NCI-H1048 (cell line): ENCODE measurements at regions not wholly inside any gene's neighbourhood (a gene's known extent, or its start where the extent isn't known, plus 50 kb on each side); places are given as distances from the start of the nearest gene placed in this dataset.
"Not testable (repeated sequence)": the region's sequence is repeated elsewhere in the genome, so short reads cannot be mapped to it uniquely, and the experiment has no call there.

Source experiments
- DNase-seq: peaks from one replicate; lab custom pipeline; 2025; lab: John Stamatoyannopoulos, UW

- DNase-seq, result no peak
Measured at GRCh38 chr1:233473549-233474204, 140.2 kb upstream of the KCNK1 start.

DNA sequence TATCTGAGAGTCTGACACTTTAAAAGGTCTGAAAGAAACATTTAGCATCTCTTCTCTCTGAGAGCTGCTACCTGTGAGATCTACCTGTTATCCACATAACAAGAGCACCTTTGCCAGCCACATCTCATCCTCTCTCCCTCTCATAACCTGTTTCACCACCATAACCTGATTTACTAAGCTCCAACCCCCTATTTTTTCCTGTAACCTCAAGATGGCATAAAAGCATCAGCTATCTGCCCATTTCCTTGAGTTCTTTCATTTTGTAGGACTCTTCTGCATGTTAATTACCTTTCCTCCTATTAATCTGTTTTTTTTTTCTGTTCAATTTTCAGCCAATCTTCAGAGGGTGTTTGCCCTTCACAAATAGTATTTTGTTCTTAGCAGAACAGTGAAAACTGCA is 136.5 kb upstream of the KCNK1 start:
- DNase-seq, result no peak

GRCh38 chr1:233478611-233479010 is 135.3 kb upstream of the KCNK1 start:
- no peak for DNase-seq

DNA sequence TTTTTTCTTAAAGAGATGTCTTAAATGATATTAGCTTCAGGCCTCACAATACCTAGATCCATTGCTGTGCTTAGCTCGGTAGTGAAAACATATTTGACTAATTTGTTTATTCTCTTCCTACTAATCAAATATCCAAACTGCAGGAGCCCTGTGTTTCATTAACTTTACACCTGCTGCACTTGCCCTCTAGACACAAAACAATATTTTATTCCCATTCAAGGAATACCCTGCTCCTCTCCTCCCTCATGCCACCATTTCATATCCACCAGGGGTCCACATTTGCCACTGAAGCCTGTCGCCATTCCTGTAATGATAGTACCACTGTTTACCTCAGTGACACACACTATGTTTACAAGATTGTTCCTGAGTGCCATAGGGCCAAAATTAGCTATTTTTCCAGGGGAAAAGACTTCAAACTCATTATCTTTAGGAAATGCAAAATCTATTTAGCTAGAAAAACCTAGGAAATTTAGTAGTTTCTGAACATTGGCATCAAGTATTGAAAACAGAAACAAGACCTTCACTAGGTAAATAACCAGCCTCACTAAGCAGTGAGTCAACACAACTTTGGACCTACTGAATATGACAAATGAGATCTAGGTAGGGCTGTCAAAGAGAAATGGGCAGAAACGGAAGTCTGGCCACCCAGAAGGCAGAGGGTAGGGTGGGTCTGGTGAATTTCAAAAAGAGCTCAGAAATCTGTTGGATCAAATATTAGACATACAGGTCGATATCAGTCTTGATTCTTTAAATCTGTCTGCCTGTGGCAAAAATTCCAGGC is 134.6 kb upstream of the KCNK1 start:
- no peak for DNase-seq

GRCh38 chr1:233480198-233480597 is 133.7 kb upstream of the KCNK1 start:
- DNase-seq, result no peak

GRCh38 chr1:233482388-233482787 is 131.5 kb upstream of the KCNK1 start:
- DNase-seq, result no peak

DNA sequence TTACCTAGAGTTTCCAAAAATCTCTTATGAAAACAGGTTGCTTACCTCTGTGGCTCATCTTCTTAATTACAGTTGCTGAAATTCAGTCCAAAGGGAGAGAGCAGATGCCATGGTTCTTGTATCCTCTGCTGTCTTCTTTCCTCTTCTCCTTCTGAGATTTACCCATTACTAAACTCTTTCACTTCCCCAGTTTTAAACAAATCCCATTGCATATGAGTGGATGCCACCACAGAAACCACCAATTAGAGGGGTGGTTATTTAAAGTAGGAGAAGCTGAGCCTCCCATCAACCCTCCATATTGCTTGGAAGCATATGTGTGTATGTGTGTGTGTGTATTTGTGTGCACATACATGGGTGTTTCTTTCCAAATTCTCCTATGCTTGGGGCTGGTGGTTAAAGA is 128.5 kb upstream of the KCNK1 start:
- DNase-seq, result no peak

DNA sequence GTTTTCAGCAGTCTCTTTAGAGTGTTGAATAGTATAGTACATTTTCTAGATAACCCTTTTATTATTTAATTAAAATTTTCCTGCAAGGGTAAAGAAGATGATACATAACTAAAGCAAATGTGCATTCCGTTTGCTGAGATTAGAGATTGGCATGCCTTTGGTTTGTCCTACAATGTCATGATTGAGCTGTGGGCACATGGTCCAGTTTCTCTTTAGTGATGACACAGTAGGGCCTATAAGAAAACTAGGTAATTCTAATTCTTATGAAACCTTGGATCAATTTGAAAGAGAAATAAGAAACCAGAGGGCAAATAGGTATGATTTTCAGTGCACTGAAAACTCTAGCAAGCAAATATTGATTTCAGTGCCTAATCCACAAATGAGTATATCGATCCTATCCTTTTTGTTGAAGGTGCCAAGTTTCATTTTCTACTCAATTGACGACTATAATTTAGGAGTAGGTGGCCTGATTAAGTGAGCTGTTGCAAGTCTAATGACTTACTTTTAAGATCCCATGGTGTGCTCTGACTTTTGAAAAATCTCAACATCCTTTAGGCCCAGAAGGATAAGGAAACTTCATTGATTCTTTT is 128.0 kb upstream of the KCNK1 start:
- DNase-seq, result no peak

DNA sequence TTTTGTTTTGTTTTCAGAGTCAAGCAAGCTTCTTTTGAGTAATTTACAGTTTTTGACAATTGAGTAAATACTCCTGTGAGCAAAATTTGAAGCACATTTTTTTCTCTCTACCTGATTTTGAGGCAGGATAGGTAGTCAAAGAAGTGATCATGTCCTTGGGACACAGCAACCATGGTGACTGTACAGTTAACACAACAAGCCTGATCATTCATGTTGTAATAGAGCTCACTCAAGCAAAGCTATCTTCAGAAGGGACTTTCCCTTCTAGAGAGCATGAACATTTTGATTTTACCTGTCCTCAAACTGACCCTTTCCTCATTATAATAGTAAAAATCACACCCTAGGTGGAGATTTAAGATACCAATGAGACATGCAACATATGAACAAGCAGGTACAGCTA is 126.5 kb upstream of the KCNK1 start:
- DNase-seq, result no peak

- DNase-seq, result no peak
Measured at GRCh38 chr1:233489411-233489810, 124.5 kb upstream of the KCNK1 start.

DNA sequence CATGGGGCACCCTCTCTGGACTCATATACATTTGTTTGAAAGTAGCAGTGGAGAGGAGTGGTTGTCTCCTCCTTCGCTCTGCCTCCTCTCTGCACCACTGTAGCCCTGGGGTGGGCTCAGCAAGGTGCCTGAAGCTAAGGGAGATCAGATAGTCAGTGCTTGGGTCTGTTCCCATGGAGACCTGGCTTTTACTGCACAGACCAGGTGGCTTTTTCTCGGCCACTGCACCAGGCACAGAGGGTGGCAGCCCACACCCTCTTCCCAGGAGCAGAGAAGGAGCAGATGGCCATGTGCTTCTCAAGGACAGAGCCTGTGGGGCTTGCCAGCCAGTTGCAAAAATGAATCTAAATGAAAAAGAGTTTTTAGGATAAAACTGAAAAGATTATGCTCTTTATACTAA is 123.4 kb upstream of the KCNK1 start:
- no peak for DNase-seq

- no peak for DNase-seq
Measured at GRCh38 chr1:233491953-233492620, 121.8 kb upstream of the KCNK1 start.

GRCh38 chr1:233496993-233497392 is 116.9 kb upstream of the KCNK1 start:
- DNase-seq, result no peak

DNA sequence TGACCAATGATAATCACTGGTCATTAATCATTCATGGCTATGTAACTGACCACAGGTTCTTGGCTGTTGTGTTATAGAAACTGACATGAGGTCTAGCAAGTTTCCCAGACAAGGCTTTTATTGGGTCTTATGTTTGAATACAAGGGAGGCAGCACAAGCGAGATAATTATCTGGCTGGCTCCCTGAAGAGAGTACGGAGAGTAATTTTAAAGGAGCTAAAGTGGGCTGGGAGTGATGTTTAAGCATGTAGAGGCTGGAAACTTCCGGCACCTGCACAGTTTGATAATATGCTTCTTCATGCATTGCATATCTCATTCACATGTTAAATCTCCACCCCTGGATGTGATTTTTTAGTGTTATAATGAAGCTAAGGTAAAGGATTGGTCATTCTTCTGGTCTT is 116.2 kb upstream of the KCNK1 start:
- DNase-seq, result no peak

- no peak for DNase-seq
Measured at GRCh38 chr1:233500106-233500505, 113.8 kb upstream of the KCNK1 start.

DNA sequence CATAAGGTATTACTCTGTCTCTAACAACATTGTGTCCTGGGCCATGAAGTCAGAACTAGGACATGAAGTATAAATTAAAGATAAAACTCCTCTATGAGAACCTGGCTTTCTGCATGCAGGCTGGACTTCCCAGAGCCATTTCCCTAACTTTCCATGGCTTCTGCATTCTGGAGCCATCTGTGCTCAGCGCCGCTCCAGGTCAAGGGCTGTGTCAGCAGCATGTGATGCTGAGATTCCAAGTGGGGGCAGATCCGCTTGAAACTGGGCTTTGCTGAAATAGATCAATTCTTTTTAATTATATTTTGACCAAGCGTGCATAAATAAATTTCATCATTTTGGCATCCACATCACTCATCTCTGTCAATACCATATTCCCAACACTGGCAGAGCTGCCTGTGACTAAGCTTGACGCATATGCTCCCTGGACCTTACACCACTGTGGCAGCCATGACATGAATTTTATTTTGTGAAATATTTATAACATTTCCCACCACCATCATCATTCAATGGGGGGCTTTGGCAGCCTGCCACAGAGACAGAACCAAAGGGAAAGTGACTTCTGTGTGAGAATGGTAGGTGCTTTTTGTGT is 110.4 kb upstream of the KCNK1 start:
- no peak for DNase-seq

GRCh38 chr1:233505130-233505529 is 108.8 kb upstream of the KCNK1 start:
- no peak for DNase-seq

GRCh38 chr1:233505889-233506288 is 108.0 kb upstream of the KCNK1 start:
- not testable (repeated sequence) for DNase-seq

GRCh38 chr1:233509526-233509925 is 104.4 kb upstream of the KCNK1 start:
- DNase-seq, result no peak

DNA sequence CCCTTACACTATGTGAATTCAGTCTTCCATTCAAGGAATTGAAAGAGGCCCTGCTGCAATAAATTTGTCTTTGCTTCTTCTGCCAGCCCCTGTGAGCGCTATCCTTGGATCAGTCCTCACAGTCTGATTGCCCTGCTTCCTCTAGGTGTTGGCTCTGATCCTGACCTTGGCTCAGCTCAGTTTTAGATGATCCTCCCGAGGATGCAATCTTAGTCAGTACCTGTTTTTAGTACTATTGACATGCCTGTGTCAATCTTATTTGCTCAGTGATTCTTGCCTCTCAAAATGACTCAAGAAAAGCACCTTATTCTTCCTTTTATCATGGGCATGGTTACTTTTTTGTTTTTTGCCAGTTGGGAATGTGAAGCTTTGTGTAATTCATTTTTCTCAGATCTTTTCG is 101.4 kb upstream of the KCNK1 start:
- no peak for DNase-seq

GRCh38 chr1:233513431-233513830 is 100.5 kb upstream of the KCNK1 start:
- no peak for DNase-seq

- no peak for DNase-seq
Measured at GRCh38 chr1:233514946-233515391, 98.9 kb upstream of the KCNK1 start.
